Globus pallidus (tissue), 1 donor: ENCODE measurements at regions not wholly inside any gene's neighbourhood (a gene's known extent, or its start where the extent isn't known, plus 50 kb on each side); places are given as distances from the start of the nearest gene placed in this dataset.

ENCODE experiments used
- DNase-seq: peaks from one replicate; pipeline ENCODE4 v3.0.0-alpha.2; 2015; ENCODE audit warnings: low spot score

DNA sequence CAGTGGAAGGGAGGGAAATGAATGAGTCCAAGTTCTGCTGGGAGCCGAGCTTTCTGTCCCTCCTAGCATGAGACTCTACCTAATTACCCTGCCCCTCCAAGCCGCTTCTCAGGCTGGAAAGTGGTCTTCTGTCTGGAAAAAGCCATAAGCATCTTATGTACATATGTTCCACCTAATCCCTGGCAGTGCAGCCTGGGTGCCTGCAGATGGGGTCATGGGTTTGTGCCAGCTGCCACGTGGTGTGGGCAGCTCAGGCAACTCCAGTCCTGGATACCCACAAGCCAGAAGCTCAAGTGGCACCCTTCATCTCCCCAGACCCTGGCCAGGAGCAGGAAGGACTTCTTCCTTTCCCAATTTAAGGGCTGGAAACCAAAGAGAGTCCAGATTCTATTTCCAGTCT is 253.1 kb downstream of the LY86 start:
- no peak for DNase-seq

- DNase-seq = no peak
Observed at GRCh38 chr6:6842291-6842690, 253.8 kb downstream of the LY86 start.

DNA sequence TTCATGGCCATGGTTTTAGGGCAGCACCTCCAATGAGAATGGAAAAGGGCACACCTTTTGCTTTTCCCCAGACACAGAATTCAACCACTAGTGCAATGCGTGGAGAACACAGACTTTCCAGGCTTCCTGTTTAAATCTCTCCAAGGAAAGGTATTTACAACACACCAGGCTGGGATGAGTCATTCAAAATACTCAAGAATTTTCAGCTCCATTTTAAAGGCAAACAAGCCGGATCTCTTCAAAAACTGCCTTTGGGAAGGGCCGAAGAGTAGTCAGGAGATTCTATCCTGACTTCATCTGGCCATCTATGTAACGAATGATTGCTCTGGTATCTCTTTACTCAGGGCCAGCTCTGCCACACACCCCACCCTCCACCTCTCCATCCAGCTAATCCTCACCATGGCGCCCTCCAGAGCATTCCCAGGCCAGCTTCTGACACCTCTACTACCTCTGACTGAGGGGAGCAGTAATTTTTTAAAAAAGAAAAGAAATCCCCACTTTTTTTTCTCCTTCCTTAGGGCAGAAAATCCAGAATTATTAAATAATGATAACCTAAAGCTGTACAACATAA is 254.6 kb downstream of the LY86 start:
- DNase-seq = no peak

DNA sequence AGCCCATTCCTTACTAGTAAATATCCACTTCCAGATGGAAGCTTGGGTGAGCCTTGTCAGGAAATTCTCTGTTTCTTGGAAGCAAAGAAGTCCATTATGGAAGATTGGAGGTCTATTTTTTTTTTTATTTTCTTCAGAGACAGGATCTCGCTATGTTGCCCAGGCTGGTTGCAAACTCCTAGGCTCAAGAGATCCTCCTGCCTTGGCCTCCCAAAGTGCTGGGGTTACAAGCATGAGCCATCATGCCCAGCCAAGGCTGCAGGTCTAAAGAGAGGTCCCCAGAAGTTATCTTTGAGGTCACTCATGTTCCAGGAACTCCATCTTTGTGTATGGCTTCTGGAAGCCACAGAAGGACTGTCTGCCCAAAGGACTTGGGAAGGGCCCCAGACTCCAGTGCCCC is 255.3 kb downstream of the LY86 start:
- DNase-seq = no peak

GRCh38 chr6:6844530-6844929 is 256.0 kb downstream of the LY86 start:
- DNase-seq = no peak

- no peak for DNase-seq
Observed at GRCh38 chr6:6845603-6846002, 257.1 kb downstream of the LY86 start.

DNA sequence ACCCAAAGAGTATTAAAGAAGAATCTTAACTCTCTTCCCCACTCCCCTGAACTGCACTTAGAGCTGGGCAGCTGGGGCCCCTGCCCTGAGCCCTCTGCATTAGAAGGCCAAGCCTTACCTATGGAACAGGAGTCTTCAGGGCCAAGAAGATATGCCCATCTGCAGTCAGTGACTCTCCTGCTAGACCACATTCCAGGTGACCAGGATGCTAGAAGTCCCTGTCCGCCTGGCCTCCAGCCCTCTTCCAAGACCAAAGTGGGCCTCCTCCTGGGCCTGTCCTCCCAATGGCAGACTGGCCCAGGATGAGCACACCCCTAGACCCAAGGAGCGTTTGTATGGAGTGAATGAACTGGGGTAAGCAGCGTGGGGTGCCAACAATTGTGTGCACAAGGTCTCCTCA is 259.1 kb downstream of the LY86 start:
- no peak for DNase-seq

DNA sequence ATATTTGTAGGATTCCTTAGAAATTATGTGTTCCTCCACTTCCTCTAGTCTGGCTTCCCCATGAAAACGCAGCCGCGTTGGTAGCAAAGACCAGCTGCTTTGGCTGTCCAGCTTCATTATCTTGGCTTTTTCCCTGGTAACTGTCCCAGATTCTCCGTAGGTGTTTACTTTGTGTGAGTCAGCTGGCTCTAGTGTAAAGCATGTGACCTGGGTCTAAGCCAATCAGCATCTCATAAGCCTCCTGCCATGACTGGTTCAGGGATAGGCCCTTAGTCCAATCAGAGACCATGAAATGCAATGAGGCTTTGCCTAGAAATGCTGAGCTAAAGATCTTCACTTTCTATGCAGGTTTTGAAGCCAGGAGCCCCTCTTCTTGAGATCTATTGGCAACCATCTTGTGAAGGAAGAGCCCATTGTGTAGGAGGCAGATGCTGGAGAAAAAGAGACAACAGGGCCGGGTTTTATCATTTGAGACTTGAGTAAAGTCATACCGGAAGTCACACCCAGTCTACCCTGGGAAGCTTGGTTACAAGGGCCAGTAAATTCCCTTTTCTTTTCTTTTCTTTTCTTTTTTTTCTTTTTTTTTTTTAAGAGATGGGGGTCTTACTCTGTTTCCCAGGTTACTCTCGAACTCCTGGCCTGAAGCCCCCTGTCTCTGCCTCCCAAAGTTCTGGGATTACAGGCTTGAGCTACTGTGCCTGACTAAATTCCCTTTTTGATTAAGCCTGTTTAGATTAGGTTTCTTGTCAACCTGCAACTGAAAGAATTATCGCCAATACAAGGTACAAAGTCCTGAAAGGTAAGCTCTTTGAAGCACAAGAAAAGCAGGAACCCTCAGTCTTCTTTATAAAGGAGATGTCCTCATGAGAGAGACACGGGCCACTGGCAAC is 256.5 kb upstream of the RREB1 start:
- peak; percentile 20 for DNase-seq

GRCh38 chr6:6851949-6852261 is 255.9 kb upstream of the RREB1 start:
- DNase-seq = no peak

GRCh38 chr6:6856538-6857523 is 250.9 kb upstream of the RREB1 start:
- DNase-seq = peak; percentile 37

- DNase-seq = no peak
Observed at GRCh38 chr6:6857528-6857927, 250.2 kb upstream of the RREB1 start.

DNA sequence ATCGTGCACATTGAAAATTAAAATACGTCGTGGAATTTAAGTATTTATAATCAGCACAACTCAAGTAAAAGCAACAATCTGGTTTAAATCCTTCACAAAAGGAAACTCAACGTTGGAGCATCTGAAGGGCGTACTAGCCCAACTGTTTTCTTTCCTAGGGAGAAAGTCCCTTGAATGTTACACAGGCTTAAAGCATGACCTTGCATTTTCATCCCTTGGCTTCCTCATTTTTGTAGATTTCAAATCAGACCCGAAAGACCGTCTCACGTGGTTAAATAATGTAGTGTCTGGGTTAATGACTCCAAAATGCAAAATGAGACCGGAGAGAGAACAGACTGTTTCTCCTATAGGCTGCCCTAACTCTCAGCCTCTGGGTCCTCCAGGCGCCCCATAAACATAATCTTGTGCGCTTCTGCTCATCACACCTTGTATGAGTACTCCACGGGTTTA is 249.2 kb upstream of the RREB1 start:
- DNase-seq = peak; percentile 20

- no peak for DNase-seq
Observed at GRCh38 chr6:6859105-6859504, 248.7 kb upstream of the RREB1 start.

DNA sequence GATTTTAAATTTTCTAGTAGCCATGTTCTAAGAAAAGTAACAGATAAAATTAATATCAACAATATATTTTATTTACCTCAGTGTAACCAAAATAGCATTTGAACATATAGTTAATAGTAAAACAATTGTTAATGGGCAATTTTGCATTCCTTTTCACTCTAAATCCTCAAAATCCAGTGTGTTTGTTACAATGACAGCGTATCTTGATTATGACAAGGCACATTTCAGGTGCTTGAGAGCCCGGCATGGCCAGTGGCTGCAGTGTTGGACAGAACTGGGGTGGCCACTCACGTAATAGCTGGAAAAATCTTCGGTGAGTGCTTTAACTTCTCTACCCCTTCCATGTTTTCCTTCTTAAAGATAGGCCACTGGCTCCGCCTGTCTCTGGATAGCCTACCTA is 248.0 kb upstream of the RREB1 start:
- DNase-seq = no peak

GRCh38 chr6:6860863-6861262 is 246.9 kb upstream of the RREB1 start:
- no peak for DNase-seq

- DNase-seq = no peak
Observed at GRCh38 chr6:6861351-6861894, 246.3 kb upstream of the RREB1 start.

DNA sequence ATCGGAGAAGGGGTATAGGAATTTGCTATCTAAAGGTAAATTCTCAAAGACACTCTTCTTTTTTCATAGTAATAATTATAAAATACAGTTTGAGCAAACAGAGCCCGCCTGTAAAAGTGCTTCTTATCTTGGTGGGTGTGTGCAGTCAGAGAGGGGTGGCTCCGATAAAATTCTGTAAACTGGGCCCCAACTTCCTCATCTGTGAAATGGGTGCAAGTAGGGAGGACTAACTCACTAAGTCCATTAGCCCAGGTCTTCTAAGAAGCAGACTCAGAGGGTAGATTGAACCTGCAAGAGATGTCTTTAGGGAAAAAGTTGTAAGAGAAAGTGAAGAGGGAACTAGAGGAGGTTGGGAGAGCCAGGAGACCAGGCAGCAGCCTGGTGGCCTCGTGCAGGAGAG is 245.8 kb upstream of the RREB1 start:
- no peak for DNase-seq

DNA sequence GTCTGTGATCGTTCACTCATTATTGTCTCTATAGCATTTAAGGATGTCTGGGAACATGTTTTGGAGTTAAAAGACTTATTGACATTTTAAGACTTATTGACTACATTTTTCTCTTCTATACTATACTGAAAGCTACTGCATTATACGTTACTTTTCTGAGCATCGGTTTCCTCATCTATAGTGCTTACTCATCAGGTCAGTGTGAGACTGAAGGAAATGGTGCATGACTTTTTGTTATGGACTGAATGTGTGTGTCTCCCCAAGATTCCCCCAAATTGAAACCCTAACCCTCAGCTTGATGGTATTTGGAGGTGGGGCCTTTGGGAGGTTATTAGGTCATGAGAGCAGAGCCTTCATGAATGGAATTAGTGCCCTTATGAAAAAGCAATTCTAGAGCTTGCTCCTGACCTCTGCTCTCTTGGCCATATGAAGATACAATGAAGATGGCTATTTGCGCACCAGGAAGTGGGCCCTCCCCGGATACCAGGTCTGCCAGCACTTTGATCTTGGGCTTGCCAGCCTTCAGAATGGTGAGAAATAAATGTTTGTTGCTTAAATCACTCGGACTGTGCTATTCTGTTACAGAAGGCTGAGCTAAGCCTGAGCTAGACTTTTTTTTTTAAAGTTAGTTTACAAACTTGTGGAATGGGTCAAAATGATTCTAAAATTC is 243.7 kb upstream of the RREB1 start:
- no peak for DNase-seq

DNA sequence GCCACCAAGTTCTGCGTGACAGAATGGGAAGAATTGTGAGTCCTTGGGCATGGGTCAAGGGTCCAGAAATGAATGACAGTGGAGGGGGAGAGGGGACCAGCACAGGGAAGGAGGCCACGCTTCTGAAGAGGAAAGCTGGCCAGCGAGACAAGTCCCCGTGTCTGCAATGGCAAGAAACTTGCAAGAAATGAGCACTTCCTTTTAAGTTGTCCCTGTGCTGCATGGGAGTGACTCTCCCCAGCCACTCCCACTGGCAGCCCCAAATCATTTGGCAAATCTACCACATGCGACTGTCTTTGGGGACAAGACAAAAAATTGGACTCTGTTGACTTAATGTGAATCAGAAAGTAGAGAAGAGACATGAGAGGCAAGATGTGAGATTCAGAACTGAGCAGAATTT is 242.2 kb upstream of the RREB1 start:
- no peak for DNase-seq

DNA sequence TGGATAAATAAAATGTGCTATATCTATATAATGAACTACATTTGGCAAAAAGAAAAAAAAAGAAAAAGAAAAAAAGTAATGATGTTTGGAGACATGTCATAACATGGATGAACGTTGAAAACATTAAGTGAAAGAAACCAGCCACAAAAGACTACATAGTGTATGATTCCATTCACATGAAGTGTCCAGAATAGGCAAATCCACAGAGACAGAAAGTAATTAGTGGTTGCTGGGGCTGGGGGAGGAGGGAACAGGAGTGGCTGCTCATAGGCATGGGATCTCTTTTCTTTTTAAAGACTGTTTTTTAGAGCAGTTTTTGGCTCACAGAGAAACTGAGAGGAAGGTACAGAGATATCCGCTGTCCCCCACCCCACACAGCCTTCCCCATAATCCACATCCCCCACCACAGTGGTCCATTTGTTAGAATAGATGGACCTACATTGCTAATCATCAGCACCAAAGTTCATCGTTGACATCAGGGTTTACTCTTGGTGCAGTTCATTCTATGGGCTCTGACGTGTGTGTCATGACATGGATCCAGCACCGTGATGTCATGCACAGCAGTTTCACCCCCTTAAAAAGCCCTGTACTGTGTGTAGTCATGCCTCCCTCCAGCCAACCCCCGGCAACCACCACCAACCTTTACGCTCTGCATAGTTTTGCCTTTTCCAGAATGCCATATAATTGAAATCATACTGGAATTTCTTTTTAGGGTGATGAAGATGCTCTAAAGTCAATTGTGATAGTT is 240.9 kb upstream of the RREB1 start:
- DNase-seq = no peak

- no peak for DNase-seq
Observed at GRCh38 chr6:6867404-6867799, 240.4 kb upstream of the RREB1 start.
